Right lobe of liver (tissue), 4 donors: ENCODE measurements at regions not wholly inside any gene's neighbourhood (a gene's known extent, or its start where the extent isn't known, plus 50 kb on each side); places are given as distances from the start of the nearest gene placed in this dataset.

Source experiments
- POLR2A ChIP-seq: fragments of 450-650 bp; IDR thresholded peaks from one replicate; pipeline ENCODE4 v1.6.1; 2017; ENCODE audit warnings: antibody characterized with exemption, mild to moderate bottlenecking
- TF ChIP-seq, protein P1 (sequence below), 4 donors: fragments of 200-600 bp in 3 of 4; fragments of 450-650 bp in 1 of 4; IDR thresholded peaks; one replicate each; pipeline versions ENCODE4 v1.5.1 to v1.8.0; 2016 to 2022; ENCODE audit warnings: antibody characterized with exemption in 4 of 4, mild to moderate bottlenecking in 2 of 4
- donor health status: DM: no; HTN: no; CAD: no.
- donor health status: DM: no; HTN: no; CAD: no.
- donor health status: DM: no; HTN: yes; CAD: no.

- TF ChIP-seq, protein P1, sequence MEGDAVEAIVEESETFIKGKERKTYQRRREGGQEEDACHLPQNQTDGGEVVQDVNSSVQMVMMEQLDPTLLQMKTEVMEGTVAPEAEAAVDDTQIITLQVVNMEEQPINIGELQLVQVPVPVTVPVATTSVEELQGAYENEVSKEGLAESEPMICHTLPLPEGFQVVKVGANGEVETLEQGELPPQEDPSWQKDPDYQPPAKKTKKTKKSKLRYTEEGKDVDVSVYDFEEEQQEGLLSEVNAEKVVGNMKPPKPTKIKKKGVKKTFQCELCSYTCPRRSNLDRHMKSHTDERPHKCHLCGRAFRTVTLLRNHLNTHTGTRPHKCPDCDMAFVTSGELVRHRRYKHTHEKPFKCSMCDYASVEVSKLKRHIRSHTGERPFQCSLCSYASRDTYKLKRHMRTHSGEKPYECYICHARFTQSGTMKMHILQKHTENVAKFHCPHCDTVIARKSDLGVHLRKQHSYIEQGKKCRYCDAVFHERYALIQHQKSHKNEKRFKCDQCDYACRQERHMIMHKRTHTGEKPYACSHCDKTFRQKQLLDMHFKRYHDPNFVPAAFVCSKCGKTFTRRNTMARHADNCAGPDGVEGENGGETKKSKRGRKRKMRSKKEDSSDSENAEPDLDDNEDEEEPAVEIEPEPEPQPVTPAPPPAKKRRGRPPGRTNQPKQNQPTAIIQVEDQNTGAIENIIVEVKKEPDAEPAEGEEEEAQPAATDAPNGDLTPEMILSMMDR (IDR thresholded peaks at IDR 0.05) = no peak
- no peak for TF ChIP-seq POLR2A
Measured at GRCh38 chr11:106503901-106504300, 426.4 kb downstream of the AASDHPPT start.
